Neural cell (in vitro differentiated cells): ENCODE measurements at regions not wholly inside any gene's neighbourhood (a gene's known extent, or its start where the extent isn't known, plus 50 kb on each side); places are given as distances from the start of the nearest gene placed in this dataset.

ENCODE experiments used
- H2AFZ ChIP-seq: fragments of 200-600, 300-800 bp; sonication (generic), shearing (Covaris generic); 2 replicates; pipeline ENCODE4 v1.6.0; 2014; ENCODE audit warnings: low read depth, mild to moderate bottlenecking, antibody characterized with exemption, low read length, moderate library complexity
- H3F3A ChIP-seq: fragments of 200-600 bp; shearing (Covaris generic); 2 replicates; pipeline ENCODE4 v1.6.1; 2016; ENCODE audit warnings: mild to moderate bottlenecking, moderate library complexity, mixed read lengths, antibody characterized with exemption, low read length; ENCODE audit not compliant: insufficient read depth, poor library complexity, severe bottlenecking
- H3K27ac ChIP-seq: fragments of 200-600, 300-800 bp; sonication (generic), shearing (Covaris generic); 2 replicates; pipeline ENCODE4 v1.5.1; 2014; ENCODE audit warnings: mild to moderate bottlenecking, low read length, moderate library complexity
- H3K27me3 ChIP-seq: fragments of 300-800, 200-600 bp; sonication (generic), shearing (Covaris generic); 2 replicates; pipeline ENCODE4 v1.6.0; 2014; ENCODE audit warnings: mild to moderate bottlenecking, low read depth, low read length, moderate library complexity; ENCODE audit not compliant: insufficient read depth
- H3K36me3 ChIP-seq: fragments of 300-800, 200-600 bp; sonication (generic), shearing (Covaris generic); 2 replicates; pipeline ENCODE4 v1.5.1; 2014; ENCODE audit warnings: mild to moderate bottlenecking, antibody characterized with exemption, low read length, moderate library complexity; ENCODE audit not compliant: insufficient read depth
- H3K4me2 ChIP-seq: fragments of 300-800, 200-600 bp; sonication (generic), shearing (Covaris generic); 2 replicates; pipeline ENCODE4 v1.6.0; 2014; ENCODE audit warnings: mild to moderate bottlenecking, low read length
- H3K4me3 ChIP-seq: fragments of 300-800, 200-600 bp; sonication (generic), shearing (Covaris generic); 2 replicates; pipeline ENCODE4 v1.5.1; 2014; ENCODE audit warnings: mild to moderate bottlenecking, low read length, moderate library complexity
- H3K79me2 ChIP-seq: fragments of 200-600 bp; shearing (Covaris generic); replicated peaks from 2 replicates; pipeline ENCODE4 v1.6.0; 2014; ENCODE audit warnings: mild to moderate bottlenecking, low read length, moderate library complexity; ENCODE audit not compliant: insufficient read depth
- H3K9ac ChIP-seq: fragments of 300-800, 200-600 bp; sonication (generic), shearing (Covaris generic); 2 replicates; pipeline ENCODE4 v1.6.1; 2016; ENCODE audit warnings: mild to moderate bottlenecking, low read length, mixed read lengths
- H3K9me2 ChIP-seq: fragments of 200-600 bp; shearing (Covaris generic); 2 replicates; pipeline ENCODE4 v1.6.1; 2016; ENCODE audit warnings: mild to moderate bottlenecking, low read length, mixed read lengths; ENCODE audit not compliant: insufficient read depth
- H3K9me3 ChIP-seq: fragments of 200-600, 300-800 bp; sonication (generic), shearing (Covaris generic); 2 replicates; pipeline ENCODE4 v1.6.1; 2016; ENCODE audit warnings: mild to moderate bottlenecking, mixed run types, low read length, moderate library complexity, mixed read lengths
- H4K20me1 ChIP-seq: fragments of 200-600 bp; shearing (Covaris generic); 2 replicates; pipeline ENCODE4 v1.6.1; 2016; ENCODE audit warnings: mild to moderate bottlenecking, mixed run types; ENCODE audit not compliant: insufficient read depth
- EP300 ChIP-seq: fragments of 450-650 bp; conservative IDR thresholded peaks from 2 replicates; pipeline ENCODE4 v1.6.1; 2014; ENCODE audit warnings: antibody characterized with exemption, mild to moderate bottlenecking, moderate library complexity; ENCODE audit not compliant: poor library complexity, severe bottlenecking
- EZH2 ChIP-seq: fragments of 200-600, 300-800 bp; shearing (Covaris generic), sonication (generic); IDR thresholded peaks from 2 replicates; pipeline ENCODE4 v1.6.1; 2014; ENCODE audit warnings: antibody characterized with exemption, low read length, borderline replicate concordance, mild to moderate bottlenecking; ENCODE audit not compliant: insufficient read depth, poor library complexity, severe bottlenecking
- MXI1 ChIP-seq: fragments of 450-650 bp; conservative IDR thresholded peaks from 2 replicates; pipeline ENCODE4 v1.6.1; 2014; ENCODE audit warnings: antibody characterized with exemption, mild to moderate bottlenecking; ENCODE audit not compliant: poor library complexity, severe bottlenecking
- POLR2AphosphoS5 ChIP-seq: IDR thresholded peaks from 2 replicates; pipeline ENCODE4 v1.6.1; 2012
- RAD21 ChIP-seq: fragments of 450-650 bp; conservative IDR thresholded peaks from 2 replicates; pipeline ENCODE4 v1.6.1; 2014; ENCODE audit warnings: antibody characterized with exemption, mild to moderate bottlenecking, moderate library complexity
- REST ChIP-seq: IDR thresholded peaks from 2 replicates; pipeline ENCODE4 v1.6.1; 2012; ENCODE audit warnings: borderline replicate concordance
- SMC3 ChIP-seq: fragments of 450-650 bp; conservative IDR thresholded peaks from 2 replicates; pipeline ENCODE4 v1.6.1; 2014; ENCODE audit warnings: antibody characterized with exemption, mild to moderate bottlenecking, moderate library complexity; ENCODE audit not compliant: poor library complexity
- TAF1 ChIP-seq: IDR thresholded peaks from 2 replicates; pipeline ENCODE4 v1.6.1; 2012; ENCODE audit warnings: low read depth
- TF ChIP-seq, protein P1 (sequence below): fragments of 450-650 bp; IDR thresholded peaks from 2 replicates; pipeline ENCODE4 v1.5.1; 2014; ENCODE audit warnings: antibody characterized with exemption, mild to moderate bottlenecking, moderate library complexity; ENCODE audit not compliant: poor library complexity, severe bottlenecking

DNA sequence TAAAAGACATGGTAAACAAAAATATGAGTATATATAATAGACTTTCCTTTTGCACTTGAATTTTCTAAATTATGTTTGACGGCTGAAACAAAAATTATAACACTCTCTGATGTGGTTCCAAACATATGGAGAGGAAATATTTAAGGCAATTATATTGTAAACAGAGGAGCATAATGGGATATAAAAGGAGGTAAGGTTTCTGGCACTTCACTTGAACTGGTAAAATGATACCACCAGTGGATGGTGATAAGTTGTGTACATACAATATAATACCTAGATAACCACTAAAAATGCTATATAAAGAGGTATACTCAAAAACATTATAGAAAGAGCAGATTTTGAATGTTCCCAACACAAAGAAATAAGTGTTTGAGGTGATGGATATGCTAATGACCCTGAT lies 192.9 kb upstream of the RAD23B start:
- H3K79me2 ChIP-seq: no peaks in the 10 kb centered on the region
- no peak overlapping the region for H3K27ac ChIP-seq
- H3K4me2 ChIP-seq: no peak overlapping the region
- no peak overlapping the region for H3K4me3 ChIP-seq
- H3K9ac ChIP-seq: no peak overlapping the region
- H3K9me3 ChIP-seq: no peaks in the 10 kb centered on the region
- no peaks in the 10 kb centered on the region for H3F3A ChIP-seq
- no peak overlapping the region for H2AFZ ChIP-seq
- no peak for TF ChIP-seq EP300
- TF ChIP-seq REST: no peak
- H4K20me1 ChIP-seq: no peaks in the 10 kb centered on the region
- no peaks in the 10 kb centered on the region for H3K9me2 ChIP-seq
- H3K27me3 ChIP-seq: no peaks in the 10 kb centered on the region
- no peaks in the 10 kb centered on the region for H3K36me3 ChIP-seq

DNA sequence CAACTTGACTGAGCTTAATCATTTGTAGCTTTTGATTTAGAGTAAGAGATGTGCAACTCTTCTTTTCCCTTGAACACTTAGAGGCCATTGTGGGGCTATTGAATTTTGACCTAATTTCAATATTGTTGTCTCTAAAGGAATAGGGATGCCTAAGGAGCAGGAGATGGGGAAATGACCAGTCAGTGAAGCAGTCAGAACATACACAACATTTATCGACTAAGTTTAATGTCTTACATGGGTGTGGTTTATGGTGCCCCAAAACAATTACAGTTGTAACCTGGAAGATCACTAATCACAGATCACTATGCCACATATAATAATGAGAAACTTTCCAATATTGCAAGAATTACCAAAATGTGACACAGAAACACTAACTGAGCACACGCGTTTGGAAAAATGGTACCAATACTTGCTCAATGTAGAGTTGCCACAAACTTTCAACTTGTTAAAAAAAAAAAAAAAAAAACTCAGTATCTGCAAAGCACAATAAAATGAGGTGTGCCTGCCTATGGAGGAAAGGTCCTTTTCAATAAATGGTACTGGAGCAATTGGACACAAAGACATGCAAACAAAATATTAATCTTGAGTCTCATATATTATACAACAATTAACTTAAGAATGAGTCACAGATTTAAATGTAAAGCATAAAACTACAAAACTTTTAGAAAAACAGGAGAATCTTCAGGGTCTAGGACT lies 189.6 kb upstream of the RAD23B start:
- Histone ChIP-seq H3K9ac (no peak overlapping the region), H3K9me2 (no peaks in the 10 kb centered on the region), H3K79me2 (no peaks in the 10 kb centered on the region), H3K9me3 (no peaks in the 10 kb centered on the region), H3F3A (no peaks in the 10 kb centered on the region), H3K4me3 (no peak overlapping the region), H3K4me2 (no peak overlapping the region), H3K27me3 (no peaks in the 10 kb centered on the region), H2AFZ (no peak overlapping the region), H4K20me1 (no peaks in the 10 kb centered on the region), H3K27ac (no peak overlapping the region), H3K36me3 (no peaks in the 10 kb centered on the region)
- TF ChIP-seq POLR2AphosphoS5 (no peak), TAF1 (no peak), REST (no peak), RAD21 (no peak), EP300 (no peak), EZH2 (no peak), MXI1 (no peak), SMC3 (no peak)
- TF ChIP-seq, protein P1, sequence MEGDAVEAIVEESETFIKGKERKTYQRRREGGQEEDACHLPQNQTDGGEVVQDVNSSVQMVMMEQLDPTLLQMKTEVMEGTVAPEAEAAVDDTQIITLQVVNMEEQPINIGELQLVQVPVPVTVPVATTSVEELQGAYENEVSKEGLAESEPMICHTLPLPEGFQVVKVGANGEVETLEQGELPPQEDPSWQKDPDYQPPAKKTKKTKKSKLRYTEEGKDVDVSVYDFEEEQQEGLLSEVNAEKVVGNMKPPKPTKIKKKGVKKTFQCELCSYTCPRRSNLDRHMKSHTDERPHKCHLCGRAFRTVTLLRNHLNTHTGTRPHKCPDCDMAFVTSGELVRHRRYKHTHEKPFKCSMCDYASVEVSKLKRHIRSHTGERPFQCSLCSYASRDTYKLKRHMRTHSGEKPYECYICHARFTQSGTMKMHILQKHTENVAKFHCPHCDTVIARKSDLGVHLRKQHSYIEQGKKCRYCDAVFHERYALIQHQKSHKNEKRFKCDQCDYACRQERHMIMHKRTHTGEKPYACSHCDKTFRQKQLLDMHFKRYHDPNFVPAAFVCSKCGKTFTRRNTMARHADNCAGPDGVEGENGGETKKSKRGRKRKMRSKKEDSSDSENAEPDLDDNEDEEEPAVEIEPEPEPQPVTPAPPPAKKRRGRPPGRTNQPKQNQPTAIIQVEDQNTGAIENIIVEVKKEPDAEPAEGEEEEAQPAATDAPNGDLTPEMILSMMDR: no peak
